Posterior cingulate gyrus (tissue), 11 donors: ENCODE measurements at regions not wholly inside any gene's neighbourhood (a gene's known extent, or its start where the extent isn't known, plus 50 kb on each side); places are given as distances from the start of the nearest gene placed in this dataset.
"Not testable (repeated sequence)": the region's sequence is repeated elsewhere in the genome, so short reads cannot be mapped to it uniquely, and the experiment has no call there.

Source experiments
- DNase-seq, 10 donors: peaks; one replicate each; pipeline versions ENCODE4 v3.0.0 to v3.0.0-alpha.2; 2020 to 2021; ENCODE audit warnings: mixed read lengths in 3 of 10
- intact Hi-C: fragments of 100-400 bp; cut with DNase I; formaldehyde crosslinking; loops from one replicate; pipeline ENCODE4 v1.15.1; 2023

- DNase-seq: no peak
- intact Hi-C loops: no loop called here
Measured at GRCh38 chr2:138356178-138356577, 145.4 kb upstream of the SPOPL start.

DNA sequence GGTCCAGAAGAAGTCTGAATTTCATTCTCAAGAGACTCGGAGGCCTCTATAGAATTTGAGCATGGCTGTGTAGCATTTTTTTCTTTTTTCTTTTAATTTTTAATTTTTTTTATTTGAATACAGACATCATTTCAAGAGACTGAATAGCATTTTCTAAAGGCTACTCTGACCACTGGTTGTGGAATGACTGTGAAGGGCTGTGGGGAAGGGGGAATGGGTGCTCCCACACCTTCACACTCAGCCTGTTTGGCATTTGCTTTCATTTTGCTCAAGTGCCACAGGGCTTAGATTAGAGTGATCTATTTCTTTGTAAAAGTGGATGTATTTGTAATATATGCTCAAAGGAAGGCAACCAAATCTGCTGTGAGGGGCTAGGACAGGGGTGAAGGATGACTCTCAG lies 142.0 kb upstream of the SPOPL start:
- intact Hi-C loops: no loop called here
- no peak for DNase-seq

DNA sequence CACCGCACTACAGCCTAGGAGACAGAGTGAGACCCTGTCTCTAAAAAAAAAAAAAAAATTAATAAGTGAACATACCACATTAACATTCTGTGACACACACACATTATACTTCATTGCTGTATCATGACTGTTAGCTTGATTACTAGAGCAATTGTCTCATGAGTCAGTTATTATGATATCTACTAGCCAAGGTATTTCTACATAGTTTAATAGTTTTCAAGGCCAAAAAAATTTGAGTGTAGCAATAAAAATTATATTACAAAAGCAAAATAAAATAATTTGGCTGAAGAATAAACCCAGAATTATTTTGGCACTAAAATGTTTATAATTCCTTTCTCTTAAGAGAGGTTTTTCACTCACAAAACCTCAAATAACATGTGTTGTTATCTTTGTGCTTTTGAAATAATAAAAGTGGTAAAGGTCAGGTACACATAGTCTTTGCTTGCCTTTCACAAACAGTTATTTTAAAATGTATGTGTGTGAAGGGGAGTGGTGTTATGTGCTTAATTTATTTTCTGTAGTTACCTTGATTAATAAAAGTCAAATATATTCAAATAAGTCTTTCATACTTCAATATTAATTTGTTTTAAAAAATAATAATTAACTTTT lies 136.9 kb upstream of the SPOPL start:
- DNase-seq: no peak
- intact Hi-C loops: no loop called here

GRCh38 chr2:138365581-138365980 lies 136.0 kb upstream of the SPOPL start:
- intact Hi-C loops: no loop called here
- DNase-seq: no peak

DNA sequence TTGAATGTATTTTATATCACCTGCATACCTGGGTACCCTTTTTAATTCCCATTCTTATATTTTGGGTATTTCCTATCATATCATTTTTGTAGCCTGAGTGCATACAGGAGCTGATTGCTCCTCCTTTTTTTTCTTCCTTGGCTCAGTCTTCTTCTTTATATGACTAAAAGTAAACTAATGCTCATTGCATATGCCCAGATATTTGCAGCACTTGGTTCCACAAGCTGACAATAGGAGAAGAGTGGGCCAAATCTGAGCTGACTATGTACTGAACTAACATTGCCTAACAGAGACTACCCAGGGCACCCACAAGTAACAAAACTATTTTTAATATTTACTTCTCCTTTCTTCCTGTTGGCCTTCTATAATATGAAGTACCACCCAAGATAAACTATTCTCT lies 131.7 kb upstream of the SPOPL start:
- no peak for DNase-seq
- intact Hi-C loops: loop anchor here (5.0 kb wide), 1 partner anchor 417 kb away; no protein-coding TSS in a partner anchor

GRCh38 chr2:138373993-138374408 lies 127.6 kb upstream of the SPOPL start:
- DNase-seq: no peak
- intact Hi-C loops: loop anchor here (2.0 to 5.0 kb wide), 3 partner anchors 413 to 463 kb away; no protein-coding TSS in a partner anchor

DNA sequence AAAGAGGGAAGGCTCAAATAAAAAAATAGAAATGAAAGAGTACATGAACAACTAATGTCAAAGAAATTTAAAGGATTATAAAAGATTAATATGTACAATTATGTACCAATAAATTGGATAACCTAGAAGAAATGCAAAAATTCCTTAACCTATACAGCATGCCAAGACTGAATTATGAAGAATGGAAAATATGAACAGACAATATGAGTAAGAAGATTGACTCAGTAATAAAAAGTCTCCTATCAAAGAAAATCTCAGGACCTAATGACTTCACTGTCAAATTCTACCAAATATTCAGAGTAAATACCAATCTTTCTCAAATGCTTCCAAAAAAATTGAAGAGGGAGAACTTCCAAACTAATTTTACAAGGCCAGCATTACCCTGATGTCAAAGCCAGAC lies 120.2 kb upstream of the SPOPL start:
- DNase-seq: no peak
- intact Hi-C loops: no loop called here

DNA sequence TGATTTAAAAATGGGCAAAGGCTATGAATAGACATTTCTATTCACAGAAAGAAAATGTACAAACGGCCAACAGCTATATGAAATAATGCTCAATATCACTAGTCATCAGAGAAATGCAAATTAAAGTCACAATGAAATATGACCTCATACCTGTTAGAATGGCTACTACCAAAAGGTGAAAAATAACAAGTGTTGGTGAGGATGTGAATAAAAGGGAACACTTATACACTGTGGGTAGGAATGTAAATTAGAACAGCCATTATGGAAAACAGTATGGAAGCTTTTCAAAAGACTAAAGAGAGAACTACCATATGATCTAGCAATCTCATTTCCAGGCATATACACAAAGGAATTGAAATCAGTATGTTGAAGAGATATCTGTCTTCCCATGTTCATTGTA lies 118.9 kb upstream of the SPOPL start:
- intact Hi-C loops: no loop called here
- no peak for DNase-seq

GRCh38 chr2:138386191-138386590 lies 115.4 kb upstream of the SPOPL start:
- DNase-seq, intact Hi-C loops: not testable (repeated sequence)

DNA sequence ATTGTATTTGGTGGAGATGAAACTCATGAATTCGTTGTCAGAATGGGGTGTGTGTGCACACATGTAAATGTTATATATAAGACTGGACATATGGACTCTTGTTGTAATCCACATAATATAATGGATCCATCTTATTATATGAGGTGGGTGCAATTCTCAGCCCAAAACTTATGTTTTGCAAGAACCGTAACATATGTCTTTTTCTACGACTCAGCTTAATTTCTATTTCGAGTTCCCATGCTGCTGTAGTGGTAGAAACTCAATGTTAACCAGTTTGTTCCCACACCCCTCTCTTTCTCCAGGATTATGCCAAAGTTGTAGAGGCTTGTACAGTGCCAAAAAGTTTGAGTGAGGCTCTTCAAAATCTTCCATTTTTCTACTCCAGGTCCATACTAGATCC lies 112.5 kb upstream of the SPOPL start:
- intact Hi-C loops: no loop called here
- DNase-seq: no peak

DNA sequence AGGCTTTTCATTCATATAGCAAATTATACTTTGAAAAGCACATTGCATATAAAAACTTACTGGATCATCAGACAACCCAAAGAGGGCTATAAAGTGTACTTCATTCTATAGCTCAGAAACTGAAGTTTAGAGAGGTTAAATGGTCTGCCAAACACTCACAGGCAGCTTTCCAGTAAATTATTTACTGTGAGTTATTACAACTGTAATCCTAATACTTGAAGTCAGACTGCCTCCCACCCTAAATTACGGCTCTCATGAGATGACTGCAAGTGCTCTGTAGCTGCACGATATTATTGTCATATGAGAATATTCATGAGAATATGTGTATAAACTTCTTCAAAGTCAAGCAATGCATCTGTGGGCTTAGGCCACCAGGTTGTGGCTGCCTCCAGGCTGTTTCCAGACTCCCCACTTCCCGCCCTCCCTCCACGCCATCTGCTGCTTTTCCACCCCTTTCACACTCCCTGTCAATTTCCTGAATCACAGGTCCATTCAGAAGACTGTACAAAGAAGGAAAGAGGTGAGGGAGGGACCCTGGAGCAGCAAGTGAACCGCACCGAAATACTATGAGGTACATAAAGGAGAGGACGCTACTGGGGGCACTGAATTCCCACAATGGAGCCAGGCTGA lies 111.1 kb upstream of the SPOPL start:
- DNase-seq: no peak
- intact Hi-C loops: no loop called here

DNA sequence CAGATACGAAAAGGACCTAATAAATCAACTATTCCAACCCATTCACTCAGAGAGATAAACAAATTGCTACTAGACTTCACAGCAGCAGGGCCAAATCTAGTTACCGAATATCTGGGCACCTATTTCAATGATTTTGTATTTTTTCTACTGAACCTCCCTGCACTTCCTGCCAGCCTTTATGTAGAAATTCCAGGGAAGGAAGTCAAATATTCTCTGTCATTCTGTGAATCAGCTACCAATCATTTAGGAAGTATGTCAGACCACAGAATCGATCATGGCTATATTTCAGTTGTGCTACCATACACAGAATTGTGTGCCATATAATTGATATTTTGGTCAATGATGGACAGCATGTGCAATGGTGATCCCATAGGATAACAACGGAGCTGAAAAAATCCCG lies 109.6 kb upstream of the SPOPL start:
- no peak for DNase-seq
- intact Hi-C loops: no loop called here

GRCh38 chr2:138395565-138396306 lies 105.8 kb upstream of the SPOPL start:
- DNase-seq: no peak
- intact Hi-C loops: no loop called here

GRCh38 chr2:138396843-138397242 lies 104.7 kb upstream of the SPOPL start:
- DNase-seq: no peak
- intact Hi-C loops: no loop called here

GRCh38 chr2:138403431-138403927 lies 98.1 kb upstream of the SPOPL start:
- no peak for DNase-seq
- intact Hi-C loops: no loop called here

DNA sequence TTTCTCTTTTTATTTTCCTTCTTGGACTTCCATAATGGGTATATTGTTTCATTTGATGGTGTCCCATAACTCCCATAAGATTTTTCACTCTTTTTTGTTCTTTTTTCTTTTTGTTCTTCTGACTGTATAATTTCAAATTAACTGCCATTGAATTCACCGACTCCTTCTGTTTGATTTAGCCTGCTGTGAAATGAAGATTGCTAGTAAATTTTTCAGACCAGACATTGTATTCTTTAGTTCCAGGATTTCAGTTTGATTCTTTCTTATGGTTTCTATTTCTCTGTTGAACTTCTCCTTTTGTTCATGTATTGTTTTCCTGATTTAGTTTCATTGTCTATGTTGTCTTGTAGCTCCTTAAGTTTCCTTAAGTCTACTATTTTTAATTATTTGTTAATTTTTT lies 87.6 kb upstream of the SPOPL start:
- no peak for DNase-seq
- intact Hi-C loops: no loop called here

- intact Hi-C loops: no loop called here
- DNase-seq: no peak
Measured at GRCh38 chr2:138415985-138416384, 85.6 kb upstream of the SPOPL start.

- intact Hi-C loops: no loop called here
- DNase-seq: no peak
Measured at GRCh38 chr2:138418453-138418852, 83.1 kb upstream of the SPOPL start.

GRCh38 chr2:138421315-138421970 lies 80.1 kb upstream of the SPOPL start:
- DNase-seq: no peak
- intact Hi-C loops: no loop called here

- DNase-seq: no peak
- intact Hi-C loops: no loop called here
Measured at GRCh38 chr2:138421971-138422335, 79.6 kb upstream of the SPOPL start.

DNA sequence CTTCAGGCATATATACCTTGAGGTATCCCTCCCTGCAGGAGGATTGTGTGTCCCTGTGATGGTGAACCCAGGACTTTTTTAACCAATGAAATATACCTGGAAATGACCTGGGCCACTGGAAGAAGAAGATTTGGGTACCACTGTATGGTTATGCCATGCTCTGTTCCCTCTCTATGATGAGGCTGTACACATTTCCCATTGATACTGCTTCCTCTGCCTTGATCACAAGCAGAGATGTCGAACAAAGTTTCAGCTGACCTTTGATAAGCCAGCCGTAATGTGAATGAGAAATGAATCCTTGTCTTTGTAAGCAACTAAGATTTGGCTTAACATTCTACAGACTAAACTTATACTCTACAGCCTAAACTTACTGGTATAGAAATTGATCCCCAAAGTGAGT lies 78.4 kb upstream of the SPOPL start:
- intact Hi-C loops: no loop called here
- DNase-seq: no peak
